NCI-H1694 treated with DMSO at 0.1 percent for 48 hours (cell line): ENCODE measurements at regions not wholly inside any gene's neighbourhood (a gene's known extent, or its start where the extent isn't known, plus 50 kb on each side); places are given as distances from the start of the nearest gene placed in this dataset.

Experiments used
- DNase-seq: peaks from one replicate; lab custom pipeline; 2025; lab: John Stamatoyannopoulos, UW

- no peak for DNase-seq
Measured at GRCh38 chr12:92032101-92032500, 113.5 kb downstream of the BTG1 start.

GRCh38 chr12:92030618-92031017 lies 115.0 kb downstream of the BTG1 start:
- DNase-seq = no peak

- no peak for DNase-seq
Measured at GRCh38 chr12:92029902-92030586, 115.6 kb downstream of the BTG1 start.

GRCh38 chr12:92029136-92029535 lies 116.5 kb downstream of the BTG1 start:
- DNase-seq = peak; percentile 40

- DNase-seq = peak; percentile 31
Measured at GRCh38 chr12:92028441-92028709, 117.3 kb downstream of the BTG1 start.

- DNase-seq = no peak
Measured at GRCh38 chr12:92027701-92028440, 117.8 kb downstream of the BTG1 start.

GRCh38 chr12:92027243-92027642 lies 118.4 kb downstream of the BTG1 start:
- no peak for DNase-seq

- no peak for DNase-seq
Measured at GRCh38 chr12:92025462-92026207, 120.0 kb downstream of the BTG1 start.

GRCh38 chr12:92022093-92022492 lies 123.6 kb downstream of the BTG1 start:
- DNase-seq = no peak

- DNase-seq = no peak
Measured at GRCh38 chr12:92021666-92022035, 124.0 kb downstream of the BTG1 start.

- DNase-seq = no peak
Measured at GRCh38 chr12:92020983-92021665, 124.5 kb downstream of the BTG1 start.

- DNase-seq = no peak
Measured at GRCh38 chr12:92019491-92020277, 126.0 kb downstream of the BTG1 start.

- DNase-seq = no peak
Measured at GRCh38 chr12:92012691-92013090, 133.0 kb downstream of the BTG1 start.

- no peak for DNase-seq
Measured at GRCh38 chr12:92010853-92011701, 134.6 kb downstream of the BTG1 start.

- DNase-seq = no peak
Measured at GRCh38 chr12:92010368-92010767, 135.3 kb downstream of the BTG1 start.

- no peak for DNase-seq
Measured at GRCh38 chr12:92008345-92008744, 137.3 kb downstream of the BTG1 start.

GRCh38 chr12:92007787-92008186 lies 137.9 kb downstream of the BTG1 start:
- no peak for DNase-seq

- DNase-seq = no peak
Measured at GRCh38 chr12:92003701-92004100, 141.9 kb downstream of the BTG1 start.

- DNase-seq = no peak
Measured at GRCh38 chr12:92002673-92003382, 142.8 kb downstream of the BTG1 start.

- DNase-seq = no peak
Measured at GRCh38 chr12:92002195-92002649, 143.4 kb downstream of the BTG1 start.
